HL-60 (cell line): ENCODE measurements at regions not wholly inside any gene's neighbourhood (a gene's known extent, or its start where the extent isn't known, plus 50 kb on each side); places are given as distances from the start of the nearest gene placed in this dataset.
"Not testable (repeated sequence)": the region's sequence is repeated elsewhere in the genome, so short reads cannot be mapped to it uniquely, and the experiment has no call there.

Experiments used
- CTCF ChIP-seq: IDR thresholded peaks from one replicate; pipeline ENCODE4 v1.5.1; 2011; ENCODE audit warnings: low read length, control low read depth, inconsistent platforms; ENCODE audit not compliant: insufficient read depth
- GABPA ChIP-seq: IDR thresholded peaks from 2 replicates; pipeline ENCODE4 v1.6.1; 2012; ENCODE audit warnings: low read depth
- POLR2AphosphoS5 ChIP-seq: IDR thresholded peaks from 2 replicates; pipeline ENCODE4 v1.6.1; 2012; ENCODE audit warnings: low read depth
- REST ChIP-seq: IDR thresholded peaks from 2 replicates; pipeline ENCODE4 v1.6.1; 2012; ENCODE audit warnings: low read depth; ENCODE audit not compliant: insufficient replicate concordance
- SPI1 ChIP-seq: IDR thresholded peaks from 2 replicates; pipeline ENCODE4 v1.6.1; 2012; ENCODE audit warnings: low read depth, mild to moderate bottlenecking, borderline replicate concordance

- not testable (repeated sequence) for TF ChIP-seq POLR2AphosphoS5, CTCF, REST, SPI1, GABPA
Observed at GRCh38 chr16:29284159-29284558, 122.4 kb downstream of the NPIPB11 start.
